Ovary (tissue), 3 donors: ENCODE measurements at regions not wholly inside any gene's neighbourhood (a gene's known extent, or its start where the extent isn't known, plus 50 kb on each side); places are given as distances from the start of the nearest gene placed in this dataset.
"Not testable (repeated sequence)": the region's sequence is repeated elsewhere in the genome, so short reads cannot be mapped to it uniquely, and the experiment has no call there.

Experiments used
- EP300 ChIP-seq: sonication (generic); formaldehyde crosslinking; IDR thresholded peaks from one replicate; pipeline ENCODE4 v1.6.1; 2017; ENCODE audit warnings: antibody characterized with exemption
- POLR2A ChIP-seq: fragments of 450-650 bp; IDR thresholded peaks from one replicate; pipeline ENCODE4 v1.6.1; 2017; ENCODE audit warnings: antibody characterized with exemption, mild to moderate bottlenecking, moderate library complexity
- TF ChIP-seq, protein P1 (sequence below), 3 donors: fragments of 450-650 bp in 2 of 3; fragments of 200-600 bp in 1 of 3; IDR thresholded peaks; one replicate each; pipeline versions ENCODE4 v1.5.1 to v1.8.0; 2016 to 2022; ENCODE audit warnings: antibody characterized with exemption in 3 of 3, mild to moderate bottlenecking in 1 of 3
- donor health status: DM: no; HTN: no; CAD: no.

DNA sequence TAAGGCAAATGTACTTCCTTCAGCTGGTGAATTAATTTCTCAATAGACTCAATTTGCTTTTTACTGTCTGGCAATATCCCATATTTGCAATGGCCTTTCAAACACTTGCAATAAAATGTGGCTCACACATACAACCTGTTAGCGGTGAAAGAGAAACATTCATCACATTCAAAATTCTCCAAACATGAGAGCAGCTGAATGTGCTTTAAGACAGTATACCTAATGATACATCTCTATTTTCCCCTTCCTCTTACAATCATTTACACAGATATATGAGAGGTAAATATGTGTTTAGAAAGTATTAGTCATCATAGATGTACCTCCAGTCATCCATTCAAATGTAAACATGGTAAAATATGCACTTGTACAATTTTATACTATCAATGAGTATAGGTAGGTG lies 61.5 kb upstream of the GOLGA8O start:
- TF ChIP-seq, protein P1, sequence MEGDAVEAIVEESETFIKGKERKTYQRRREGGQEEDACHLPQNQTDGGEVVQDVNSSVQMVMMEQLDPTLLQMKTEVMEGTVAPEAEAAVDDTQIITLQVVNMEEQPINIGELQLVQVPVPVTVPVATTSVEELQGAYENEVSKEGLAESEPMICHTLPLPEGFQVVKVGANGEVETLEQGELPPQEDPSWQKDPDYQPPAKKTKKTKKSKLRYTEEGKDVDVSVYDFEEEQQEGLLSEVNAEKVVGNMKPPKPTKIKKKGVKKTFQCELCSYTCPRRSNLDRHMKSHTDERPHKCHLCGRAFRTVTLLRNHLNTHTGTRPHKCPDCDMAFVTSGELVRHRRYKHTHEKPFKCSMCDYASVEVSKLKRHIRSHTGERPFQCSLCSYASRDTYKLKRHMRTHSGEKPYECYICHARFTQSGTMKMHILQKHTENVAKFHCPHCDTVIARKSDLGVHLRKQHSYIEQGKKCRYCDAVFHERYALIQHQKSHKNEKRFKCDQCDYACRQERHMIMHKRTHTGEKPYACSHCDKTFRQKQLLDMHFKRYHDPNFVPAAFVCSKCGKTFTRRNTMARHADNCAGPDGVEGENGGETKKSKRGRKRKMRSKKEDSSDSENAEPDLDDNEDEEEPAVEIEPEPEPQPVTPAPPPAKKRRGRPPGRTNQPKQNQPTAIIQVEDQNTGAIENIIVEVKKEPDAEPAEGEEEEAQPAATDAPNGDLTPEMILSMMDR (IDR thresholded peaks at IDR 0.05): not testable (repeated sequence)
- TF ChIP-seq POLR2A, EP300: not testable (repeated sequence)
